Caco-2 (cell line): ENCODE measurements at regions not wholly inside any gene's neighbourhood (a gene's known extent, or its start where the extent isn't known, plus 50 kb on each side); places are given as distances from the start of the nearest gene placed in this dataset.

Experiments used
- BruUV-seq: library from RNA; stranded (reverse); fragments of 400-500 nt; replicated peaks from 2 replicates; lab custom pipeline; 2021; lab: Mats Ljungman, UMichigan
- CTCF ChIA-PET: fragments of 300-600 bp; sonication (Branson Sonifier 250); formaldehyde crosslinking; loops from one replicate; lab custom pipeline; 2022; ENCODE audit warnings: antibody characterized with exemption; lab: Charles Lee
- POLR2A ChIA-PET: fragments of 300-600 bp; sonication (Branson Sonifier 250); formaldehyde crosslinking; loops from one replicate; lab custom pipeline; 2022; ENCODE audit warnings: antibody characterized with exemption; lab: Charles Lee
- DNase-seq, 2 experiments: peaks; one replicate each; pipeline versions ENCODE4 v3.0.0 to v3.0.0-alpha.2; 2020 to 2022
- H3K27me3 ChIP-seq: replicated peaks from 2 replicates; pipeline ENCODE4 v1.6.0; 2011; ENCODE audit warnings: low read length; ENCODE audit not compliant: control insufficient read depth, insufficient read depth
- H3K36me3 ChIP-seq: 2 replicates; pipeline ENCODE4 v1.5.1; 2011; ENCODE audit warnings: low read length; ENCODE audit not compliant: control insufficient read depth, insufficient read depth
- H3K4me1 ChIP-seq: fragments of 250-450 bp; sonication (Bioruptor Pico); 2 replicates; pipeline ENCODE4 v1.5.1; 2020; ENCODE audit warnings: mild to moderate bottlenecking
- H3K4me3 ChIP-seq: 2 replicates; pipeline ENCODE4 v1.5.1; 2011; ENCODE audit warnings: low read depth, mild to moderate bottlenecking, control low read depth, low read length
- H3K9me3 ChIP-seq: fragments of 250-450 bp; sonication (Bioruptor Pico); 2 replicates; pipeline ENCODE4 v1.5.1; 2020; ENCODE audit warnings: mild to moderate bottlenecking, moderate library complexity
- H3K27ac Mint-ChIP-seq: one replicate; pipeline ENCODE4 v1.8.0; 2022; ENCODE audit warnings: mixed read lengths; ENCODE audit not compliant: unreplicated experiment
- H3K27me3 Mint-ChIP-seq: one replicate; pipeline ENCODE4 v1.8.0; 2022; ENCODE audit warnings: mixed read lengths; ENCODE audit not compliant: insufficient read depth, unreplicated experiment
- H3K36me3 Mint-ChIP-seq: one replicate; pipeline ENCODE4 v1.8.0; 2022; ENCODE audit warnings: mild to moderate bottlenecking, mixed read lengths; ENCODE audit not compliant: insufficient read depth, unreplicated experiment
- H3K4me1 Mint-ChIP-seq: one replicate; pipeline ENCODE4 v1.8.0; 2022; ENCODE audit warnings: low read depth, mixed read lengths; ENCODE audit not compliant: unreplicated experiment
- H3K4me3 Mint-ChIP-seq: one replicate; pipeline ENCODE4 v1.8.0; 2022; ENCODE audit warnings: mild to moderate bottlenecking, moderate library complexity, mixed read lengths; ENCODE audit not compliant: unreplicated experiment
- H3K9me3 Mint-ChIP-seq: one replicate; pipeline ENCODE4 v1.8.0; 2022; ENCODE audit warnings: mixed read lengths; ENCODE audit not compliant: unreplicated experiment
- CTCF ChIP-seq, 2 experiments: fragments of 200-600 bp in 1 of 2; IDR thresholded peaks; 1 replicate in 1 of 2; 2 replicates in 1 of 2; pipeline versions ENCODE4 v1.5.1 to v1.8.0; 2011 to 2022; ENCODE audit warnings: antibody characterized with exemption in 1 of 2, control low read depth in 1 of 2, inconsistent platforms in 1 of 2, low read depth in 1 of 2, low read length in 1 of 2, mild to moderate bottlenecking in 1 of 2, moderate library complexity in 1 of 2; ENCODE audit not compliant: insufficient read depth in 1 of 2, severe bottlenecking in 1 of 2, unreplicated experiment in 1 of 2
- intact Hi-C: fragments of 100-400 bp; cut with micrococcal nuclease; formaldehyde crosslinking; loops from one replicate; pipeline ENCODE4 v1.10.0; 2022; ENCODE audit not compliant: unreplicated experiment

DNA sequence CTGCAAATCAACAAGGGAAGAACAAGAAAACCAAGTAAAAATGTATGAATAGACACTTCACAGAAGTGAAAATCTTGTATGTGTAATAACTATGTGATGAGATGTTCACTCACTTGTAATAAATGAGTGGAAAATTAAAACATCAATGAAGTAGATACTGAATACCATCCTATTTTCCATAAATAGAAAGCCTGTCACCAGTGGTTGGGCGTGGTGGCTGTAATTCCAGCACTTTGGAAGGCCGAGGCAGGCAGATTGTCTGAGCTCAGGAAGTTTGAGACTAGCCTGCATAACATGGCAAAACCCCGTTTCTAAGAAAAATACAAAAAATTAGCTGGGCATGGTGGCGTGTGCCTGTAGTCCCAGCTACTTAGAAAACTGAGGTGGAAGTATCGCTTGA, 53.5 kb upstream of the SOD3 start:
- H3K4me1 Mint-ChIP-seq, result no peaks in the 10 kb centered on the region
- no peaks in the 10 kb centered on the region for H3K36me3 Mint-ChIP-seq
- no TSS peak for BruUV-seq
- ChIA-PET POLR2A (no interaction called here), CTCF (no interaction called here)
- intact Hi-C loops, result no loop called here
- Histone ChIP-seq H3K27me3 (no peaks in the 10 kb centered on the region), H3K9me3 (peaks cover 3% of the 10 kb centered on the region), H3K4me3 (no peak overlapping the region), H3K4me1 (no peaks in the 10 kb centered on the region), H3K36me3 (no peaks in the 10 kb centered on the region)
- H3K27ac Mint-ChIP-seq, result no peak overlapping the region
- TF ChIP-seq CTCF (IDR thresholded peaks at IDR 0.05; ENCODE audit: insufficient read depth in 1 of 2, low read depth in 1 of 2, low read length in 1 of 2, severe bottlenecking in 1 of 2, unreplicated experiment in 1 of 2), result no peak
- peaks cover 3% of the 10 kb centered on the region for H3K27me3 Mint-ChIP-seq
- H3K9me3 Mint-ChIP-seq, result peaks cover 17% of the 10 kb centered on the region
- no peak overlapping the region for H3K4me3 Mint-ChIP-seq
- DNase-seq, result no peak

DNA sequence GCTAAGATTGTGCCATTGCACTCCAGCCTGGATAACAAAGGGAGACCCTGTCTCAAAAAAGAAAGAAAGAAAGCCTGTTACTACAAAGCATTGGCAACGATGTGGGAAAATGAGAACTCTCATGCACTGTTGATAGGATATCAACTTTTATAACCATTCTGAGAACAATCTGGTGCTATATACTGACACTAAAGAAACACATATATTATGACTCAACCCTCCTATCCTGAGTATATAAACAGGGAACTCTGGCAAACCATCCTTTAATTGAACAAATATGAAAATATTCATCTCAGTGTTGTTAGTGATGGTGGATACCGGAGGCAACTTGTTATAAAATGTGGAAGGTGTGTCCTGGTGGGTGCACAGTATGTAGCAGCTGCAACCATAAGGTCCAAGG, 53.0 kb upstream of the SOD3 start:
- Mint-ChIP-seq H3K4me3 (no peak overlapping the region), H3K36me3 (no peaks in the 10 kb centered on the region), H3K27ac (no peak overlapping the region), H3K4me1 (no peaks in the 10 kb centered on the region), H3K9me3 (peaks cover 13% of the 10 kb centered on the region), H3K27me3 (peaks cover 3% of the 10 kb centered on the region)
- TF ChIP-seq CTCF (IDR thresholded peaks at IDR 0.05; ENCODE audit: insufficient read depth in 1 of 2, low read depth in 1 of 2, low read length in 1 of 2, severe bottlenecking in 1 of 2, unreplicated experiment in 1 of 2), result no peak
- no peaks in the 10 kb centered on the region for H3K4me1 ChIP-seq
- no peak for DNase-seq
- BruUV-seq, result no TSS peak
- intact Hi-C loops, result no loop called here
- no peak overlapping the region for H3K4me3 ChIP-seq
- POLR2A ChIA-PET, result no interaction called here
- peaks cover 3% of the 10 kb centered on the region for H3K9me3 ChIP-seq
- H3K36me3 ChIP-seq, result no peaks in the 10 kb centered on the region
- H3K27me3 ChIP-seq, result no peaks in the 10 kb centered on the region
- CTCF ChIA-PET, result no interaction called here

GRCh38 chr4:24742773-24743172, 52.6 kb upstream of the SOD3 start:
- H3K36me3 ChIP-seq, result no peaks in the 10 kb centered on the region
- Mint-ChIP-seq H3K36me3 (no peaks in the 10 kb centered on the region), H3K27me3 (peaks cover 3% of the 10 kb centered on the region), H3K4me1 (no peaks in the 10 kb centered on the region), H3K27ac (no peak overlapping the region), H3K9me3 (peaks cover 9% of the 10 kb centered on the region), H3K4me3 (no peak overlapping the region)
- H3K4me1 ChIP-seq, result no peaks in the 10 kb centered on the region
- intact Hi-C loops, result no loop called here
- TF ChIP-seq CTCF (IDR thresholded peaks at IDR 0.05; ENCODE audit: insufficient read depth in 1 of 2, low read depth in 1 of 2, low read length in 1 of 2, severe bottlenecking in 1 of 2, unreplicated experiment in 1 of 2), result no peak
- H3K9me3 ChIP-seq, result no peaks in the 10 kb centered on the region; the same call in 1 of the 2 replicates
- no peak for DNase-seq
- no peak overlapping the region for H3K4me3 ChIP-seq
- CTCF ChIA-PET, result no interaction called here
- POLR2A ChIA-PET, result no interaction called here
- no TSS peak for BruUV-seq
- no peaks in the 10 kb centered on the region for H3K27me3 ChIP-seq
